Duodenal mucosa (tissue), 2 donors: ENCODE measurements at regions not wholly inside any gene's neighbourhood (a gene's known extent, or its start where the extent isn't known, plus 50 kb on each side); places are given as distances from the start of the nearest gene placed in this dataset.

Experiments
- H3K27ac ChIP-seq: one replicate; pipeline ENCODE4 v1.7.0; 2013; ENCODE audit warnings: low read depth, low read length
- H3K27me3 ChIP-seq, 2 donors: one replicate each; pipeline ENCODE4 v1.7.0; 2013; ENCODE audit warnings: low read length in 2 of 2, control low read depth in 1 of 2; ENCODE audit not compliant: insufficient read depth in 2 of 2, control insufficient read depth in 1 of 2
- H3K36me3 ChIP-seq, 2 donors: one replicate each; pipeline ENCODE4 v1.7.0; 2013; ENCODE audit warnings: low read length in 2 of 2, control low read depth in 1 of 2; ENCODE audit not compliant: insufficient read depth in 2 of 2, control insufficient read depth in 1 of 2
- H3K4me1 ChIP-seq, 2 donors: one replicate each; pipeline ENCODE4 v1.7.0; 2013; ENCODE audit warnings: low read length in 2 of 2, control low read depth in 1 of 2; ENCODE audit not compliant: insufficient read depth in 2 of 2, control insufficient read depth in 1 of 2
- H3K4me3 ChIP-seq, 2 donors: one replicate each; pipeline ENCODE4 v1.7.0; 2013; ENCODE audit warnings: low read length in 2 of 2, low read depth in 1 of 2
- H3K9ac ChIP-seq, 2 donors: one replicate each; pipeline ENCODE4 v1.7.0; 2013; ENCODE audit warnings: low read length in 2 of 2, low read depth in 1 of 2
- H3K9me3 ChIP-seq, 2 donors: one replicate each; pipeline ENCODE4 v1.7.0; 2013; ENCODE audit warnings: low read length in 2 of 2, control low read depth in 1 of 2; ENCODE audit not compliant: control insufficient read depth in 1 of 2

DNA sequence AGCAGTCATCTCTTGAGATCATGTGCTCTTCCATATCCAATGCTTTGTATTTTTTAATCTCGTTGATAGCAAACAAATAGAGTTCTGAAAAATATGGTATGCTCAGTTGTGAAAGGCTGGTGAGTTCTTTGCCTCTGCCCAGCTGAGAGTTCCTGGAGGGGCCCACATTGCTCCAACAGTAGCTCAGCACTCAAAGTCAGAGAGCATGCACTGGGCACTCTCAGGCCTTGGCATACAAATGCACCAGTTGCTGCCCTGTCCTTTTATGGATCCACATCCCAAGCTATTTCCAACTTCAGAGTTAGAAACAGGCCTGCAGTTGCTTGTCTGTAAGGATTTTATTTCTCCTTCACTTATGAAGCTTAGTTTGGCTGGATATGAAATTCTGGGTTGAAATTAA is 181.7 kb upstream of the CHRNA7 start:
- Histone ChIP-seq H3K27me3 (no peaks in the 10 kb centered on the region), H3K9ac (no peak overlapping the region), H3K4me1 (no peaks in the 10 kb centered on the region), H3K4me3 (no peak overlapping the region), H3K27ac (no peak overlapping the region), H3K36me3 (no peaks in the 10 kb centered on the region), H3K9me3 (peaks cover 0 to 5% of the 10 kb centered on the region in 2 donors)

DNA sequence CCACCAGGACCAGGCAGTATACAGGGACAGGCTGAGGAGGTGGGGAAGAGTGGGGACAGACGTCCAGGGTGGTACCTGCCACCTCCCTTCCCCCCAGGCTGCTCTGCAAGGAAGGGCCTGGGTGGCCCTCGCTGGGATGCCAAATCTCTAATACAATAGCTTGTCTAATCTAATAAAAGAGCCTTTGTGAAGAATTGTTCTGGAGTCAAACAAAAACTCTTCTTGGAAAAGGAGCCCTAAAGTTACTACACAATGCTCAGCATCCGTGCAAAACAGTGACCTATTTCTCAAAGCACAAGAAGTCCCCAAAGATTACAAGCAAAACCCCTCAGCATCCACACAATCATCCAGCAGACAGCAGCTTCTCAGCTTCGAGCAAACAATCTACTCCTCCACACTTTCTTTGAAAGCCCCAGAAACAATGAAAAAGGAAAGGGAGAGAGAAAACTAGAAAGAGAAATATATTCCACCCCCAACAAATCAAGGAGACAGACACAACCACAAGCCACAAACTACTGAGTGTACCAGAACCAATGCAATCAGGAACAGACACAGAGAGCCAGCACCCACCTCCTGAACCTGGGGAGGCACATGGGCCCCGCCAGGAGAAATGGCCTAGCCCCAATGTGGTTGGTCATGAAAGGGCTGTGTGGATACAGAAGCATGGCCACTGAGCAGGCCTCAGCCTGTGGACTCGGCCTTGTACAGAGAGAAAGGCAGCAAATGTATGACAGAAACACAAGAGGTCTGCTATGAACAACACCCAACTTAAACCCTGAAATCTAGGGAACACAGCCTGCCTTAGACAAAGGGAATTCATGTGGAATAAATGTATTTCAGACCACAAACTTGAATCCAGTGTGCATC is 177.1 kb upstream of the CHRNA7 start:
- peaks cover 0 to 5% of the 10 kb centered on the region in 2 donors for H3K9me3 ChIP-seq
- no peak overlapping the region for H3K9ac ChIP-seq
- H3K4me3 ChIP-seq = no peak overlapping the region
- H3K4me1 ChIP-seq = no peaks in the 10 kb centered on the region
- H3K36me3 ChIP-seq = no peaks in the 10 kb centered on the region
- H3K27me3 ChIP-seq = no peaks in the 10 kb centered on the region
- H3K27ac ChIP-seq = no peak overlapping the region

DNA sequence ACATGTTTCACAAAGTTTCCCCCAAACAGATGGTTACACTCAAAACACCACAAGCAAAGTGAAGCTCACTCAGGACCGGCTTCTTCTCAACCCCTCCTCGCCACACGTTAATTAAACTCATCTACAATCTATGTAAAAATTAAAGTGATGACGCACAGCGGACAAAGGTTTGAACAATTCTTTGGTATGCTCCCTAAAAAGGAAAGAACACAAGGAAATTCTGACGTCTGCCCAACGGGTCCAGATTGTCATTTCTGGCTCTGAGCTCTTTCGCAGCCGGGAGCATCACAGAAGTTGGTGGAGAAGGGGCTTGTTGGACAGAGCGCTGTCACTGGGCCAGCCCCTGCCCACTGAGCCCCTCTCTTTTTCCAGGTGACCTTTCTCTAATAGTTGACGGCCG is 173.7 kb upstream of the CHRNA7 start:
- Histone ChIP-seq H3K9ac (no peak overlapping the region), H3K9me3 (peaks cover 0 to under 1% of the 10 kb centered on the region in 2 donors), H3K4me3 (no peak overlapping the region), H3K36me3 (no peaks in the 10 kb centered on the region), H3K27ac (no peak overlapping the region), H3K27me3 (no peaks in the 10 kb centered on the region), H3K4me1 (no peaks in the 10 kb centered on the region)

DNA sequence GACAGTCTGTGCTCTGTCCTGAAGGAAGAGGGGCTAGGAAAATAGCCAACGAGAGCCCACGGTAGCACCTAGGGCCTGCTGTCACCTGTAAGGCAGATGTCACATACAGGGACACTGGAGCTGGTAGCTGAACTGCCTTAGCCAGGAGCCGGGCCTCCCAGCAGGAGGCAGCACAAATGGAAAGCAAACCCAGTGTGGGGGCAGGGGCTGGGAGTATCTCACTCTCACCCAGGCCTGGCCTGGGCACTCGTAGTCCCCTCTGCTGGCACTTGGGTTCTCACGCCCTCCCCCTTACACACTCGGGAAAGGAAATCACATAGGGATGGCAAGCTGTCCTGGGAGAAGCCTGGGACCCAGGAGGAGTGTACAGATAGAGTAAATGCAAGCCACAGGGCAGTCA is 173.1 kb upstream of the CHRNA7 start:
- H3K4me3 ChIP-seq = no peak overlapping the region
- no peaks in the 10 kb centered on the region for H3K9me3 ChIP-seq
- H3K27me3 ChIP-seq = no peaks in the 10 kb centered on the region
- H3K27ac ChIP-seq = no peak overlapping the region
- no peak overlapping the region for H3K9ac ChIP-seq
- no peaks in the 10 kb centered on the region for H3K4me1 ChIP-seq
- H3K36me3 ChIP-seq = no peaks in the 10 kb centered on the region

DNA sequence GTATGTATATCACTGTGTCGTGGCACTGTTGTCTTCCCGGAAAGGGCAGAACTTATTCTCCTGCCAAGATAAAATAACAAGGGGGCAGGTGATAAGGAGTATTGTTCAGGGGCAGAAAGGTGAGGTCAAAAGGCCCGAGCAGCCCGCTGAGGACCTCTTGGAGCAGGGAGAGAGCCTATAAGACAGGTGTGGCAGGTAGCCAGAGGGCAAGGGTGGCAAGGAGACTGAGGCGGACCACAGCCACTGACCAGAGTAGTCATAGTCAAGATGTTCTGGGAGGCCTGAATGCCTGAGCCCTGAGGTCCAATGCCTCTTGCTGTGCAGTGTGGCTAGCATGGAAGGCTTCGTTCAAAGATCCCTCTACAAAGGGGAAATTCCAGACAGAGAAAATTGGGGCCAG is 172.3 kb upstream of the CHRNA7 start:
- no peaks in the 10 kb centered on the region for H3K36me3 ChIP-seq

DNA sequence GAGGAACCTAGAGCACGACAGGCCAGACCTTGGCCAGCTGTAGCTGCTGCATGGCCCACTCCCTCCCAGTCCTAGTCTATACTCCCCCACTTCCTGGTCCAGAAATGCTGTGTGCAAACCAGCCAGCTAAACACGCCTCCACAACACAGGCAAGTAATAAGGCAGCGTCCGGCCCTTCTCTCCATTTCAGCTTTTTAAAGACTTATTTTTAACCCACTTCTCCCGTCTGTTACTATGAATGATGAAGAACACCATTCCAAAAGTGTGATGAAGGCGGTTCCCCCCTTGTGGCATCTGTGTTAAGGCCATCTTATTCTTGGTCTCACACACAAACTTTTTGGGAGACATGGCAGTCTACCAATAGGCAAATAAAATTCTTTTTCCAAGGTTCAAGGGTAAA is 164.1 kb upstream of the CHRNA7 start:
- Histone ChIP-seq H3K4me1 (peaks cover 3 to 4% of the 10 kb centered on the region in 2 donors), H3K27me3 (peaks cover 4 to 9% of the 10 kb centered on the region in 2 donors), H3K27ac (no peak overlapping the region), H3K9ac (no peak overlapping the region), H3K36me3 (no peaks in the 10 kb centered on the region), H3K9me3 (no peaks in the 10 kb centered on the region), H3K4me3 (no peak overlapping the region)

More for the DNA sequence above, 172.3 kb upstream of the CHRNA7 start:
- H3K9me3 ChIP-seq = no peaks in the 10 kb centered on the region
- H3K4me3 ChIP-seq = no peak overlapping the region
- H3K27ac ChIP-seq = no peak overlapping the region
- no peak overlapping the region for H3K9ac ChIP-seq
- no peaks in the 10 kb centered on the region for H3K4me1 ChIP-seq
- no peaks in the 10 kb centered on the region for H3K27me3 ChIP-seq

DNA sequence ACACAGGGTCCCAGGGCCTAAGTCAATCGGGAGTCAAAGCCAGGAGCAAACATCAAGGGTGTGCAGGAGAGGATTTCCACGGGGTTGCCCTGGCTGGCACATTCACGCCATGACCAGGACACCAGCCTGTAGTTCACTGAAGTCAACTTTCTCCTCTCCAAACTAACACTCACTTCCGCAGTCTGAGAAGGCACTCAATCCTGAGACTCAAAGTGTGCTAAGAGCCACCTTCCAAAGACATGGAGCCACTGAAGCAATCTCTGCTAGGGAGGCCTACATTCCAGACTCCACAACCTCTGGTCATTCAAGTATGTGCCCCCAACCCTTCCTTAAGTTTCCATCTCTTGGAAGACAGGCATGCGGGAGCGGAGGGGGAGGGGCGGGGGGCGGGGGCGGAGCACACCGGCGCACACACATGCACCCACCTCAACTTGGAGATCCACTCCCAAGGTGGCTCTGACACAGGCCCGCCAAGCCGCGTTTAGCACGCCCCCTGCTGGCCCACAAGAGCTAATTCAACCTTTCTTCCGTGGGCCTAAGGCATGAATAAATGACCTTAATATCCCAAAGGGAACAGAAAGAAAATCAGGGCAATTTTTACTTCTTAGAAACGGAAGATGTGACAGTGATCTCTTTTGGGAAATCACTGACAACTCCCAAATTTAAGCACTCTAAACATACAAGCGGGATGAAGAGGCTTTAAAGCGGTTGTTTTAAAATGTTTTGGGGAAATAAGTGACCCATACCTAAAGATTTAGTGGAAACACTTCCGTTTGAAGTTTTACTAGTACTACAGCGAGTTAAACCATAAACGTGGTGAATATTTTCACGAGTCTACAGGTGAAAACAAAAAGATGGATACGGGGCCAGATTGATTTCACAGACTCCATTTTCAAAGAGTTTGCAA is 162.5 kb upstream of the CHRNA7 start:
- Histone ChIP-seq H3K27me3 (peaks cover 4 to 9% of the 10 kb centered on the region in 2 donors), H3K4me1 (peaks cover 3 to 5% of the 10 kb centered on the region in 2 donors), H3K27ac (no peak overlapping the region), H3K9me3 (no peaks in the 10 kb centered on the region), H3K9ac (no peak overlapping the region), H3K36me3 (no peaks in the 10 kb centered on the region), H3K4me3 (no peak overlapping the region)

DNA sequence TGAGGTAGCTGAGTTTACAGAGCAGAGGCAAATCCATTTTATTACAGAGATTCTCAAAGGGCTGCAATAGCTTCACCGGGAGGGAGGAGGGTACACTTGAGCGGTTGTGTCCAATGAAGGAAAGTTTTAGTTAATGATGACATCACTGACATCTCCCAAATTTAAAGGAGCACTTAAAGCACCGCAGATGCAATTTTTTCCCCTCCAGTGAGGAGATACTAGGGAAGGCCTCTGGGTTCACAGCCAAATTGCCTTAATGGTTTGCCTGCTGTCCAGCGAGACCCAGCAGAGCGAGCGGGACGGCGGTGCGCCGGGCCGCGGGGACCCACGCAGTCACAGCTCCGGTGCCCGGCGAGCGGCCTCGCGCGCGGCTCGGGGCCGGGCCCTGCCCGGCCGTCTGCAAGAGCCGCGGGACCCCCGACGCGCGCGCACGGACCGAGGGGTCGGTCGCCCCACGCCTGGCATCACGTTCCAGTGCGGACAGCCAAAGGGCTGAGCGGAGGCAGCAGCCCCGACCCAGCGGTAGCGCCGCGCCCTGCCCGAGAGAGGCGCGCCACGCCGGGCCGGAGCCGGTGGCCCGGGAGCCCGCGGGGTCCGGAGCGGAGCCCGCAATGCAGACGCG is 160.5 kb upstream of the CHRNA7 start:
- Histone ChIP-seq H3K27me3 (peaks cover 4 to 9% of the 10 kb centered on the region in 2 donors), H3K27ac (no peak overlapping the region), H3K9ac (no peak overlapping the region), H3K4me1 (peaks cover 3 to 5% of the 10 kb centered on the region in 2 donors), H3K4me3 (peak overlapping the region; percentile 6 to 51), H3K36me3 (no peaks in the 10 kb centered on the region), H3K9me3 (no peaks in the 10 kb centered on the region)

DNA sequence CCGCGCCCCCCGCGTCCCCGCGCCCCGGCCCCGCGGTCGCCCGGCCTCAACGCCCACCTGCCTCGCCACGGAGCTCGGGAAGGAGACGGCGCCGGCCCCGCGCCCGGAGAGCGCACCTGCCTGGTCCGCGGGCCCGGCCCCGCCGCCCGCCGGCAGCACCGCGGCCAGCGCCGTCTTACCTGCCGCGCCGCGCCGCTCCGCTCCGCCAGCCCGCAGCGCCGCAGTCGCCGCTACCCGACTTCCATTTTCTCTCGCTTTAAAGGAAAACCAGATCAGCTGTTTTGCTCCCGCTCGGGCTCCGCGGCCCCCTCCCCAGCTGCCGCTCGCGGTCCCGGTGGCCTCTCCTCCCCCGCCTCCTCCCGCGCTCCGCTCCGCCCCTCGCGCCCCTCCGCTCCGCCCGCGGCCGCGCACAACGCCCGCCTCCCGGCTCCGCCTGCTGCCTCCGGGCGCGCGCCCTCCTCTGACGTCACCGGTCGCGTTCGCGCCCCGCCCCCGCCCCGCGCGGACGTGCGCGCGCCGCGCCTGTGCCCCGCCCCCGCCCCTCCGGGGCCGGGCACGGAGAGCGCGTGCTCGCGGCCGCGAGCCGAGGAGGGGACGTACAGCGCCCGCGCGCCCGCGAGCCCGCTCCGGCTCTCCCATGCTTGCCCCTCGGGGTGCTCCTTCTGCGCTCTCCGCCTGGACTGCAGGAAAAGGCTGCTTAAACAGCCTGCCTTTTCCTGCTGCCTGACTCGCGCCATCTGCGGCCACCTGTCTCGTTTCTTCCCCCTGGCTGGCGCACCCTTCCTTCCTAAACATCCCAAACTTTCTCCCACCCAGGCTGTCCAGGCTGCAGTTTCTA is 159.8 kb upstream of the CHRNA7 start, which contains the start of gene OTUD7A:
TSS of gene OTUD7A (minus strand) at position 346 of the 838 bp plus-strand sequence.
- Histone ChIP-seq H3K9me3 (no peaks in the 10 kb centered on the region), H3K4me3 (peak within 1 kb of the TSS; percentile 81 to 82), H3K9ac (peak within 1 kb of the TSS; percentile 44 to 56), H3K36me3 (no peaks in the 10 kb centered on the region), H3K27ac (no peak within 1 kb of the TSS), H3K27me3 (peaks cover 4 to 9% of the 10 kb centered on the region in 2 donors), H3K4me1 (peaks cover 3 to 5% of the 10 kb centered on the region in 2 donors)
